ENCODE measurements at regions not wholly inside any gene's neighbourhood (a gene's known extent, or its start where the extent isn't known, plus 50 kb on each side); places are given as distances from the start of the nearest gene placed in this dataset.
"Not testable (repeated sequence)": the region's sequence is repeated elsewhere in the genome, so short reads cannot be mapped to it uniquely, and the experiment has no call there.

GRCh38 chr9:724461-724860 is 117.0 kb upstream of the DMRT1 start:
- not testable (repeated sequence) for TF ChIP-seq POLR2AphosphoS5 (IDR thresholded peaks at IDR 0.05; ENCODE audit: insufficient read depth in 1 of 2, low read depth in 1 of 2); POLR2A (IDR thresholded peaks at IDR 0.05)
